K562 (cell line): ENCODE measurements at regions not wholly inside any gene's neighbourhood (a gene's known extent, or its start where the extent isn't known, plus 50 kb on each side); places are given as distances from the start of the nearest gene placed in this dataset.

ENCODE experiments used
- CBX8 ChIP-seq: fragments of 200-600 bp; sonication (generic); IDR thresholded peaks from 2 replicates; pipeline ENCODE4 v1.6.1; 2012; ENCODE audit warnings: borderline replicate concordance, mixed run types, low read depth, mild to moderate bottlenecking, moderate library complexity, mixed read lengths, low read length, control low read depth, inconsistent platforms; ENCODE audit not compliant: poor library complexity, severe bottlenecking; ENCODE audit errors: extremely low read depth
- CEBPB ChIP-seq: fragments of 450-650 bp; IDR thresholded peaks from 2 replicates; pipeline ENCODE4 v1.6.1; 2016; ENCODE audit warnings: missing genetic modification characterization, missing compliant biosample characterization
- CHD4 ChIP-seq: fragments of 200-600 bp; sonication (generic); IDR thresholded peaks from 3 replicates; pipeline ENCODE4 v1.6.1; 2012; ENCODE audit warnings: low read depth, mild to moderate bottlenecking, mixed read lengths, low read length, inconsistent platforms; ENCODE audit not compliant: insufficient read depth, insufficient replicate concordance, poor library complexity, severe bottlenecking
- FOXA1 ChIP-seq: fragments of 450-650 bp; IDR thresholded peaks from 2 replicates; pipeline ENCODE4 v1.6.1; 2016; ENCODE audit warnings: mild to moderate bottlenecking, borderline replicate concordance
- FOXJ3 ChIP-seq: sonication (generic); formaldehyde crosslinking; IDR thresholded peaks from 2 replicates; pipeline ENCODE4 v1.4.0; 2020; ENCODE audit warnings: mild to moderate bottlenecking, missing genetic modification reagents
- POLR2AphosphoS5 ChIP-seq: IDR thresholded peaks from 2 replicates; pipeline ENCODE4 v1.6.1; 2011; ENCODE audit warnings: mild to moderate bottlenecking, low read depth, low read length, moderate library complexity; ENCODE audit not compliant: control insufficient read depth, insufficient read depth
- REST ChIP-seq, 2 experiments: fragments of 450-650 bp; formaldehyde crosslinking in 1 of 2; IDR thresholded peaks; 2 replicates each; pipeline versions ENCODE4 v1.4.0 to v1.6.1; 2014 to 2020; ENCODE audit warnings: mild to moderate bottlenecking in 2 of 2, borderline replicate concordance in 1 of 2, low read depth in 1 of 2
- RFX5 ChIP-seq: IDR thresholded peaks from 2 replicates; pipeline ENCODE4 v1.6.1; 2011; ENCODE audit warnings: low read depth, mild to moderate bottlenecking, improper control_type of control experiment, low read length
- SP1 ChIP-seq: sonication (generic); formaldehyde crosslinking; IDR thresholded peaks from 2 replicates; pipeline ENCODE4 v1.8.1; 2022; ENCODE audit warnings: mild to moderate bottlenecking, missing genetic modification reagents
- SP2 ChIP-seq: IDR thresholded peaks from 2 replicates; pipeline ENCODE4 v1.6.1; 2011; ENCODE audit warnings: mild to moderate bottlenecking, low read depth, low read length, moderate library complexity; ENCODE audit not compliant: poor library complexity, severe bottlenecking; ENCODE audit errors: extremely low read depth
- ZNF3 ChIP-seq: fragments of 250-450 bp; sonication (Bioruptor Pico); IDR thresholded peaks from 2 replicates; pipeline ENCODE4 v1.5.0; 2021; ENCODE audit warnings: mild to moderate bottlenecking, moderate library complexity
- TF ChIP-seq, protein P1 (sequence below), 3 experiments: fragments of 200-800 bp in 1 of 3; sonication (Bioruptor generic) in 1 of 3; sonication (generic) in 1 of 3; formaldehyde crosslinking in 1 of 3; IDR thresholded peaks; 2 replicates each; pipeline versions ENCODE4 v1.6.1 to v1.8.0; 2016 to 2022; ENCODE audit warnings: mild to moderate bottlenecking in 2 of 3, missing compliant biosample characterization in 2 of 3, missing genetic modification characterization in 2 of 3, missing genetic modification reagents in 1 of 3

DNA sequence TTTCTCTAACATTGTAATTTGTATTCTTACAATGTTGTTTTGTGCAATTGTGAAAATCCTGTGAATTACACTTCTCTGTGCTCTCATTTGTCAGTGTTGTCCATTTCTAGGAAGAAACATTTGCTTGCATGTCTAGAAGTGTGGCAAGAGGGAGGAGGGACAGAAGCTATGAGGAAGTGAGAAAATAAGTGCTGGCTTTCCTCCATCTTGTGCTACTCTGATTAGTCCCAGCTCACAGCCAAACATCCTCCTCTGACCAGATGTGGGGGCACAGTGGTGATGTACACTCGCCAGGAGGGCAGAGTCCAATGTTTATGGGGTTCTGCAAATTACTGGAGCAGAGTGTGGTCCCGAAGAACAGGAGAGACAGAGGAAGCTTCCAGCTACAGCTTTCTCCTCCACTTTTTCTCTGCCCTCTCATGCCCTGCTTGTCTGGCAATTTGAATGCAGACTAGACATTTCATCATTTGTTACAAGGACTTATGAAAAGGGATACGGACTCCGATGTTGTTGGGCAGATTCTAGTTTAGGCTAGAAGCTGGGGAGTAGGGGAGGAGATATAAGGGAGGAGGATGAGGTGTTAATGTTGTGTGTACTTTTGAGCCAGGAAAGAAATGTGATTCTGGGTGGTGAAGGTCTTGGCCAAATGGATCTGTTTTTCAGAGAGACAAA, 131.0 kb upstream of the C1GALT1 start:
- TF ChIP-seq CHD4 (no peak), SP1 (CRISPR knock-in tag) (no peak), ZNF3 (no peak), REST (IDR thresholded peaks at IDR 0.05; ENCODE audit: borderline replicate concordance) (no peak), REST (CRISPR knock-in tag; IDR thresholded peaks at IDR 0.05; ENCODE audit: low read depth) (no peak), POLR2AphosphoS5 (no peak), CEBPB (tag) (no peak), FOXA1 (no peak), FOXJ3 (CRISPR knock-in tag) (no peak), CBX8 (no peak), SP2 (no peak), RFX5 (no peak)
- TF ChIP-seq, protein P1, sequence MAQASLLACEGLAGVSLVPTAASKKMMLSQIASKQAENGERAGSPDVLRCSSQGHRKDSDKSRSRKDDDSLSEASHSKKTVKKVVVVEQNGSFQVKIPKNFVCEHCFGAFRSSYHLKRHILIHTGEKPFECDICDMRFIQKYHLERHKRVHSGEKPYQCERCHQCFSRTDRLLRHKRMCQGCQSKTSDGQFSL (CRISPR knock-in tag; IDR thresholded peaks at IDR 0.05): no peak
- TF ChIP-seq, protein P1 (tag; IDR thresholded peaks at IDR 0.05): no peak
